Stomach (tissue), 4 donors: ENCODE measurements at regions not wholly inside any gene's neighbourhood (a gene's known extent, or its start where the extent isn't known, plus 50 kb on each side); places are given as distances from the start of the nearest gene placed in this dataset.

Experiments
- POLR2A ChIP-seq, 4 donors: fragments of 450-650 bp; IDR thresholded peaks; one replicate each; pipeline ENCODE4 v1.6.1; 2016; ENCODE audit warnings: antibody characterized with exemption in 4 of 4, control low read depth in 2 of 4, mild to moderate bottlenecking in 1 of 4, moderate library complexity in 1 of 4
- TF ChIP-seq, protein P1 (sequence below), 7 experiments: fragments of 450-650 bp in 4 of 7; fragments of 200-600 bp in 3 of 7; sonication (generic) in 3 of 7; IDR thresholded peaks; one replicate each; pipeline ENCODE4 v1.5.1; 2016 to 2019; ENCODE audit warnings: antibody characterized with exemption in 7 of 7, control low read depth in 2 of 7, mild to moderate bottlenecking in 1 of 7

DNA sequence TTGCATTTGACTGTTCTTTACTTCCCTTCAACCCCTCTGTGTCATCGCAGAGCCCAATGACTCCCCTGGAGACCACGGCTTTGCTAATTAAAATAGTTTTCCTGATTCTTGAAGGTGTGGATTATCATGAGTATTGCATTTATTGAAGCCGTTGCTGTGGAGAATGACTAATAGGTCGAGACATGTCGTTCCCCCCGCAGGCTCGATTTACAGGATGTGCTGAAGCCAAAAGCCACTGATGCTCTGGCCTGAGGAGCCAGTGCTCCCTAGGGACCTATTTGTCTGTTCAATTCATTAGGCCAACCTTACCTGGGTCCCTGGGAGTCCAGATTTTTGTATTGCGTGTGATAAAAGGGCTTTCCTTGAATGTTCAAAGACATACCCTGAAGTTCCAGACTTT lies 102.3 kb downstream of the NPTX2 start:
- TF ChIP-seq, protein P1, sequence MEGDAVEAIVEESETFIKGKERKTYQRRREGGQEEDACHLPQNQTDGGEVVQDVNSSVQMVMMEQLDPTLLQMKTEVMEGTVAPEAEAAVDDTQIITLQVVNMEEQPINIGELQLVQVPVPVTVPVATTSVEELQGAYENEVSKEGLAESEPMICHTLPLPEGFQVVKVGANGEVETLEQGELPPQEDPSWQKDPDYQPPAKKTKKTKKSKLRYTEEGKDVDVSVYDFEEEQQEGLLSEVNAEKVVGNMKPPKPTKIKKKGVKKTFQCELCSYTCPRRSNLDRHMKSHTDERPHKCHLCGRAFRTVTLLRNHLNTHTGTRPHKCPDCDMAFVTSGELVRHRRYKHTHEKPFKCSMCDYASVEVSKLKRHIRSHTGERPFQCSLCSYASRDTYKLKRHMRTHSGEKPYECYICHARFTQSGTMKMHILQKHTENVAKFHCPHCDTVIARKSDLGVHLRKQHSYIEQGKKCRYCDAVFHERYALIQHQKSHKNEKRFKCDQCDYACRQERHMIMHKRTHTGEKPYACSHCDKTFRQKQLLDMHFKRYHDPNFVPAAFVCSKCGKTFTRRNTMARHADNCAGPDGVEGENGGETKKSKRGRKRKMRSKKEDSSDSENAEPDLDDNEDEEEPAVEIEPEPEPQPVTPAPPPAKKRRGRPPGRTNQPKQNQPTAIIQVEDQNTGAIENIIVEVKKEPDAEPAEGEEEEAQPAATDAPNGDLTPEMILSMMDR (IDR thresholded peaks at IDR 0.05), result no peak
- no peak for TF ChIP-seq POLR2A (IDR thresholded peaks at IDR 0.05)
